ENCODE measurements at regions not wholly inside any gene's neighbourhood (a gene's known extent, or its start where the extent isn't known, plus 50 kb on each side); places are given as distances from the start of the nearest gene placed in this dataset.

GRCh38 chr18:49731421-49731841 lies 81.9 kb downstream of the ACAA2 start:
- TF ChIP-seq CTCF (IDR thresholded peaks at IDR 0.05) (no peak), POLR2A (IDR thresholded peaks at IDR 0.05) (no peak)
